Calu3 (cell line): ENCODE measurements at regions not wholly inside any gene's neighbourhood (a gene's known extent, or its start where the extent isn't known, plus 50 kb on each side); places are given as distances from the start of the nearest gene placed in this dataset.

Source experiments
- BruUV-seq: library from RNA; stranded (reverse); fragments of 400-500 nt; replicated peaks from 2 replicates; lab custom pipeline; 2021; lab: Mats Ljungman, UMichigan
- CTCF ChIA-PET: fragments of 300-600 bp; sonication (Branson Sonifier 250); formaldehyde crosslinking; loops from one replicate; lab custom pipeline; 2022; ENCODE audit warnings: antibody characterized with exemption; lab: Charles Lee
- DNase-seq: peaks from one replicate; pipeline ENCODE4 v3.0.0; 2022
- H3K27ac Mint-ChIP-seq: one replicate; pipeline ENCODE4 v1.8.0; 2022; ENCODE audit warnings: mixed read lengths; ENCODE audit not compliant: unreplicated experiment
- H3K27me3 Mint-ChIP-seq: one replicate; pipeline ENCODE4 v1.8.0; 2022; ENCODE audit warnings: mixed read lengths; ENCODE audit not compliant: unreplicated experiment
- H3K36me3 Mint-ChIP-seq: one replicate; pipeline ENCODE4 v1.8.0; 2022; ENCODE audit warnings: mild to moderate bottlenecking, moderate library complexity, mixed read lengths; ENCODE audit not compliant: insufficient read depth, unreplicated experiment
- H3K4me1 Mint-ChIP-seq: one replicate; pipeline ENCODE4 v1.8.0; 2022; ENCODE audit warnings: mild to moderate bottlenecking, low read depth, mixed read lengths; ENCODE audit not compliant: unreplicated experiment
- H3K4me3 Mint-ChIP-seq: one replicate; pipeline ENCODE4 v1.8.0; 2022; ENCODE audit warnings: mild to moderate bottlenecking, low read depth, moderate library complexity, mixed read lengths; ENCODE audit not compliant: unreplicated experiment
- H3K9me3 Mint-ChIP-seq: one replicate; pipeline ENCODE4 v1.8.0; 2022; ENCODE audit warnings: low read depth, mixed read lengths; ENCODE audit not compliant: unreplicated experiment
- CTCF ChIP-seq: fragments of 200-600 bp; IDR thresholded peaks from one replicate; pipeline ENCODE4 v1.8.0; 2022; ENCODE audit warnings: antibody characterized with exemption; ENCODE audit not compliant: unreplicated experiment
- intact Hi-C: fragments of 100-400 bp; cut with micrococcal nuclease; formaldehyde crosslinking; loops from one replicate; pipeline ENCODE4 v1.10.0; 2022; ENCODE audit not compliant: unreplicated experiment

- H3K4me1 Mint-ChIP-seq, result no peaks in the 10 kb centered on the region
- no peak overlapping the region for H3K4me3 Mint-ChIP-seq
- H3K9me3 Mint-ChIP-seq, result peaks cover 3% of the 10 kb centered on the region
- DNase-seq, result no peak
- CTCF ChIA-PET, result no interaction called here
- no peaks in the 10 kb centered on the region for H3K27me3 Mint-ChIP-seq
- intact Hi-C loops, result no loop called here
- BruUV-seq, result no TSS peak
- no peak overlapping the region for H3K27ac Mint-ChIP-seq
- no peaks in the 10 kb centered on the region for H3K36me3 Mint-ChIP-seq
- TF ChIP-seq CTCF, result no peak
These were observed 197.8 kb downstream of the DMAC1 start for GRCh38 chr9:7601739-7602138.

- H3K27ac Mint-ChIP-seq, result no peak overlapping the region
- no TSS peak for BruUV-seq
- H3K4me3 Mint-ChIP-seq, result no peak overlapping the region
- DNase-seq, result no peak
- H3K9me3 Mint-ChIP-seq, result peaks cover 6% of the 10 kb centered on the region
- no peaks in the 10 kb centered on the region for H3K4me1 Mint-ChIP-seq
- H3K27me3 Mint-ChIP-seq, result no peaks in the 10 kb centered on the region
- TF ChIP-seq CTCF, result no peak
- CTCF ChIA-PET, result no interaction called here
- H3K36me3 Mint-ChIP-seq, result no peaks in the 10 kb centered on the region
- intact Hi-C loops, result no loop called here
These were observed 201.9 kb downstream of the DMAC1 start for GRCh38 chr9:7597716-7598115.

GRCh38 chr9:7592321-7593316 is 207.0 kb downstream of the DMAC1 start:
- no peaks in the 10 kb centered on the region for H3K27me3 Mint-ChIP-seq
- TF ChIP-seq CTCF, result no peak
- H3K4me3 Mint-ChIP-seq, result no peak overlapping the region
- intact Hi-C loops, result no loop called here
- CTCF ChIA-PET, result no interaction called here
- H3K9me3 Mint-ChIP-seq, result peaks cover 6% of the 10 kb centered on the region
- H3K36me3 Mint-ChIP-seq, result no peaks in the 10 kb centered on the region
- no TSS peak for BruUV-seq
- H3K27ac Mint-ChIP-seq, result no peak overlapping the region
- no peaks in the 10 kb centered on the region for H3K4me1 Mint-ChIP-seq
- DNase-seq, result no peak

- no TSS peak for BruUV-seq
- CTCF ChIA-PET, result interaction anchor here (0.6 kb wide), 1 partner anchor 13 kb away, joined by 3 read pairs; no protein-coding TSS in a partner anchor
- no peak overlapping the region for H3K4me3 Mint-ChIP-seq
- H3K27me3 Mint-ChIP-seq, result no peaks in the 10 kb centered on the region
- peaks cover 6% of the 10 kb centered on the region for H3K9me3 Mint-ChIP-seq
- intact Hi-C loops, result no loop called here
- H3K36me3 Mint-ChIP-seq, result no peaks in the 10 kb centered on the region
- no peak for DNase-seq
- no peaks in the 10 kb centered on the region for H3K4me1 Mint-ChIP-seq
- TF ChIP-seq CTCF, result no peak
- H3K27ac Mint-ChIP-seq, result no peak overlapping the region
These were observed 208.1 kb downstream of the DMAC1 start for GRCh38 chr9:7591501-7591900.
